ENCODE measurements at regions not wholly inside any gene's neighbourhood (a gene's known extent, or its start where the extent isn't known, plus 50 kb on each side); places are given as distances from the start of the nearest gene placed in this dataset.

GRCh38 chr3:5314897-5315296 lies 127.4 kb downstream of the EDEM1 start:
- no peak for TF ChIP-seq USF2 (CRISPR knock-in tag; IDR thresholded peaks at IDR 0.05)
- TF ChIP-seq TBL1XR1 (IDR thresholded peaks at IDR 0.05; ENCODE audit: low read length in 2 of 2) = no peak
- no peak for TF ChIP-seq THRAP3 (IDR thresholded peaks at IDR 0.05; ENCODE audit: borderline replicate concordance)
